ENCODE measurements at regions not wholly inside any gene's neighbourhood (a gene's known extent, or its start where the extent isn't known, plus 50 kb on each side); places are given as distances from the start of the nearest gene placed in this dataset.

GRCh38 chr10:2812631-2813030 lies 254.7 kb upstream of the PFKP start (continued):
- no peak for TF ChIP-seq ZNF462 (CRISPR knock-in tag; IDR thresholded peaks at IDR 0.05)
- TF ChIP-seq JUNB (IDR thresholded peaks at IDR 0.05; ENCODE audit: unreplicated experiment) = no peak
- TF ChIP-seq ZNF114 (CRISPR knock-in tag; IDR thresholded peaks at IDR 0.05) = no peak
- no peak for TF ChIP-seq POLR2AphosphoS5 (IDR thresholded peaks at IDR 0.05; ENCODE audit: low read depth)

DNA sequence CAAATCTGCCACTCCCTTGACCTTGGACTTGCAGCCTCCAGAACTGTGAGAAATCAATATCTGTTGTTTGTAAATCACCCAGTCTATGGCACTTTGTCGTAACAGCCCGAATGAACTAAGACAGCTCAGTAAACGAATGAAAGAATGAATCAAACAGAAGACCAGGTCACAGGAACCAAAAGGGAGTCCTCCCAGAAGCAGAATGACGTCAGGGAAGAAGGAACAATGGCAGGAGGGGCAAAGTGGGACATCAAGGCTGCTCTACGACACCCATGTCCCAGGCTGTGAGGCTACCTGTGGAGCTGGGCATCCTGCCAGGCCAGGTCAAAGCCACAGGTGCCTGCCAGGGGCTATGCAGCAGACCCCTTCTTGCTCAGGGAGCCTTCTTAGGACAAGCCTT lies 267.2 kb upstream of the PFKP start:
- Mint-ChIP-seq H3K4me1 (peaks cover 20% of the 10 kb centered on the region), H3K36me3 (ENCODE audit: low read depth) (peaks cover under 1% of the 10 kb centered on the region; the same call in 1 of the 3 replicates), H3K9me3 (peaks cover 8% of the 10 kb centered on the region; the same call in 1 of the 3 replicates), H3K27ac (no peak overlapping the region), H3K27me3 (ENCODE audit: insufficient read depth, low read depth, poor library complexity) (no peaks in the 10 kb centered on the region), H3K4me3 (no peak overlapping the region)
- Histone ChIP-seq H3K36me3 (ENCODE audit: insufficient read depth) (no peaks in the 10 kb centered on the region), H3K4me2 (no peak overlapping the region), H4K20me1 (replicated peaks; ENCODE audit: insufficient read depth) (no peaks in the 10 kb centered on the region), H3K9me2 (ENCODE audit: insufficient read depth) (peaks cover 5% of the 10 kb centered on the region; the same call in 1 of the 2 replicates), H3K79me2 (replicated peaks; ENCODE audit: insufficient read depth) (no peaks in the 10 kb centered on the region), H2AFZ (no peak overlapping the region), H3F3A (replicated peaks; ENCODE audit: low read depth) (no peaks in the 10 kb centered on the region), H3K4me1 (ENCODE audit: insufficient read depth) (peaks cover 14% of the 10 kb centered on the region), H3K27ac (ENCODE audit: low read depth) (no peak overlapping the region), H3K27me3 (ENCODE audit: insufficient read depth) (no peaks in the 10 kb centered on the region), H3K4me3 (no peak overlapping the region)
- DNase-seq (ENCODE audit: low spot score) (no peak), ATAC-seq (no peak)
- TF ChIP-seq EZH2 (IDR thresholded peaks at IDR 0.05; ENCODE audit: low read depth, unreplicated experiment) (no peak), POLR2AphosphoS5 (IDR thresholded peaks at IDR 0.05; ENCODE audit: low read depth) (no peak), ZNF462 (CRISPR knock-in tag; IDR thresholded peaks at IDR 0.05) (no peak), CREB1 (CRISPR knock-in tag; IDR thresholded peaks at IDR 0.05; ENCODE audit: low read depth) (no peak), CTCF (conservative IDR thresholded peaks at IDR 0.05; ENCODE audit: low read depth in 2 of 2) (no peak)
